ENCODE measurements at regions not wholly inside any gene's neighbourhood (a gene's known extent, or its start where the extent isn't known, plus 50 kb on each side); places are given as distances from the start of the nearest gene placed in this dataset.

DNA sequence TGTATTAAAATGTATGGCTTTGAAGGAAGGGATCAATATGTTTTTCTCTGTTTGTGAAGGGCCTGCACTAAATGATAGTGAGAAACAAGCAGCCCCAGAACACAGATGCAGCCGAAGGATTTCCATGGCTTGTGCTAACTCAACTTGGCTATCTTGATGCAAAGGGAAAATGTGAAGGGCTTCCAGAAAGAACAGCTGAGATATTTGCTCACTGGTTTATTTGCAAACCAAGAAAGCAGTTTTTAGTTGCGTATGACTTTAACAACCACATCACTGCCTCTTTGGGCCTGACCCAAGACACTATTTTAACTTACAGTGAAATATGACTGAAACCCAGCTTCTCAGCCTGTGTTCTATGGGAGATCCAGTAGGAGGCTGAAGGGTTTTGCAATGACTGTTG, 369.9 kb downstream of the SETD4 start:
- Histone ChIP-seq H3K36me3 (replicated peaks; ENCODE audit: control insufficient read depth, insufficient read depth, low read length) (no peaks in the 10 kb centered on the region), H3K27me3 (ENCODE audit: control insufficient read depth, insufficient read depth, low read length) (no peaks in the 10 kb centered on the region), H3K4me3 (ENCODE audit: insufficient read depth, low read depth, low read length) (no peak overlapping the region)
- no peak for DNase-seq

DNA sequence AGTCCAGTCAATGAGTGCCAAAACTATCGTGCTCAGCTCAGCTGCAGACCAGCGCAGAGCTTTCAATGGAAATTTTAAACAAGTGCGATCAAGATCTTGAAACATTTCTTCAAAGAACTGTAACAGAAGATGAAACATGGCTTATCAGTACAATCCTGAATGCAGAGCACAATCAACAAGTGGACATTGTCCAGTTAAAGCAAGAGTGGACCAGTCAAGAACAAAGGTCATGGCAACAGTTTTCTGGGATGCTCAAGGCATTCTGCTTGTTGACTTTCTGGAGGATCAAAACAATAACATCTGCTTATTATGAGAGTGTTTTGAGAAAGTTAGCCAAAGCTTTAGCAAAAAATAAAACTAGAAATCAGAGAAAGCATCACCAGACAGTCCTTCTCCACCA, 374.2 kb downstream of the SETD4 start:
- no peaks in the 10 kb centered on the region for H3K36me3 ChIP-seq (replicated peaks; ENCODE audit: control insufficient read depth, insufficient read depth, low read length)
- DNase-seq: no peak
- no peaks in the 10 kb centered on the region for H3K27me3 ChIP-seq (ENCODE audit: control insufficient read depth, insufficient read depth, low read length)
- no peak overlapping the region for H3K4me3 ChIP-seq (ENCODE audit: insufficient read depth, low read depth, low read length)

DNA sequence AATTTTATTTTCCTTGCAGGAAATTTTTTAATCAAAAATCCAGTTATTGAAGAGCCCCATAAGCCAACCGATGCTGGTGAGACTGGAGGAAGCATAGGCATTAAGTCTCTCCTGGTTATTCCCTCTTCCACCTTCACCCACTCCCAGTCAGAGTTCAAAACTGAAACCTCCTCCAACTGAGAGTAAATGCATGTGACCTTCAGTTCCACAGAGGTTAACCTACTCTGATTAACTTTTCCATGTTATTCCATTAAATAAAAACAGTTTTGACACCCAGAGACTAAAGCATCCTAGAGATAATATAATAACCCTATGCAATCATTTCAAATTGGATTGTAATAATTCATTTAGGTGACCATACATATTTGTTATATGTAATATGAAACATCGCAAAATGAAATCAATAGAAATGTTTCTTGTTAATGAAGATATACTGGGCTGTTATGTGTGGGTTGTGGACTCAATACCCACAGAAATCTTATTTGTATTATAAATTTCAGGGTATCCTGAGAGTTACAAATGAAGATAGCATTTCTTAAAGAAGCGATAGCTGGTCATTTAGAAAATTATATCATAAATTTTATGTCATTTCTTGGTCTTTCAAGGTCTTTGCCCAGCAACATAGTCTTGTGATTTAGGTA, 376.5 kb downstream of the SETD4 start:
- Histone ChIP-seq H3K36me3 (replicated peaks; ENCODE audit: control insufficient read depth, insufficient read depth, low read length) (no peaks in the 10 kb centered on the region), H3K27me3 (ENCODE audit: control insufficient read depth, insufficient read depth, low read length) (no peaks in the 10 kb centered on the region), H3K4me3 (ENCODE audit: insufficient read depth, low read depth, low read length) (no peak overlapping the region)
- DNase-seq: no peak

DNA sequence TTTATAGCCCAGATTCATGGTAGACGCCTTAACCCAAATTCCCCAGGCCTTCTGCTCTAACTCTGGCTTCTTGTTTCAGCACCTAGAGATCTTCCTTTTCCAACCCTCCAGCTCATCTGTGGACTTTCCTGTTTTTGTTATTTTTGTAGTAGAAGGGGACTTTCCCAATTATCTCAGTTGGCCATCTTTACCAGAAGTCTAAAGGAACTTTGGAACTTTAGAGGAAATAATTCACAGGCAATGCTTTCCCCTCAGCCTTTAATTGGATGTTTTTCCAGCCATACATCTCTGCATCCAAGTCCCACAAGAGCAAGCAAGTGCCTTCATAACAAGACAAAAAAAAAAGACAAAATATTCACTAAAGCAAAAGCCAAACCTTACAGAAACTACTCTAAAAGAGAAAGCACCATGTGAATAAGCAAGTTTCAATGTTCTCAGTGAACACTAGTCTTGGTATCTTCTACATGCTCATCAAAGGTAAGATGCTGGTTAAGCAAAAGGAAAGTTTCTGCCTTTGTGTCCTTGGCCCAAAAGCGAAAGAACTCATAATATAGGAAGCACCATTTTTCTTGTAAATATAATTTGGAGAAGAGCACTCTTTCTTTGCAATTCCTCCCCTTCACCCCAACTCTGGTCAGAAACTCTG, 377.3 kb downstream of the SETD4 start:
- Histone ChIP-seq H3K4me3 (ENCODE audit: insufficient read depth, low read depth, low read length) (no peak overlapping the region), H3K27me3 (ENCODE audit: control insufficient read depth, insufficient read depth, low read length) (no peaks in the 10 kb centered on the region), H3K36me3 (replicated peaks; ENCODE audit: control insufficient read depth, insufficient read depth, low read length) (no peaks in the 10 kb centered on the region)
- DNase-seq: no peak

DNA sequence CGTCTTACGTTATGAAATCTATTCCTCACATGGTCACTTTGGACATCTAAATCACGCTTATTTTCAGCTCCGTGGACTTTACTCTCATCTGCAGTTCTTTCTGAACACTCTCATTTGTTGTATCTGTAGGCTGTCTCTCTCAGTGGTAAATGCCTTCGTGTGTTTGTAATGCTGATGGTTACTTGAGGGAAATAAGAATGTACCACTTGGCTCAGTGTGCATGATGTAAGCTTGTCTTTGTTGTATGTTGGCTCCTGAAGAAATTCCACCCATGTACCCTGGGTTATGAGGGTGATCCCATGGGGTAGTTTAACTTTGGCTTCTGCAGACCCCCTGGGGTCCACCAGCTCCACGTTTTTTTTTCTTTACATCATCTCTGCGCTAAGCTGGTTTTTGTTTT, 378.4 kb downstream of the SETD4 start:
- Histone ChIP-seq H3K4me3 (ENCODE audit: insufficient read depth, low read depth, low read length) (no peak overlapping the region), H3K36me3 (replicated peaks; ENCODE audit: control insufficient read depth, insufficient read depth, low read length) (no peaks in the 10 kb centered on the region), H3K27me3 (ENCODE audit: control insufficient read depth, insufficient read depth, low read length) (no peaks in the 10 kb centered on the region)
- DNase-seq: no peak

DNA sequence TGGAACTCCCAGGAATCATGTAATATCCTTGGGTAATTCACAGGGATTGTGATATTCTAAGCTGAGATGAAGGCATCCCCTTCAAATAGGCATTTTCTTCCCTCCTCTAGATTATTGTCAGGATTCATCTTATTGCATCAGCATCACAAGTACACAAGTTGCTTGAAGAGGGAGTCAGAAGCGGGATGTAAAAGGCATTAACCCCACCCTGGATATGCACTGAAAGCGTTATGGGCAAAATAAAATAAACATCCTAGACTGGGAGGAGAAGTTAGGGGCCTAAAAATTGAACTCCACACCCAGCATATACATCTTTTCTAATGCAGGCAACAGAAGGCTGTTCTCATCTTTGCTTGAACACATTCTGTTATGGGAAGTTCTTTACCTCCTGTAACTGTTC, 381.2 kb downstream of the SETD4 start:
- no peak overlapping the region for H3K4me3 ChIP-seq (ENCODE audit: insufficient read depth, low read depth, low read length)
- no peak for DNase-seq
- no peaks in the 10 kb centered on the region for H3K36me3 ChIP-seq (replicated peaks; ENCODE audit: control insufficient read depth, insufficient read depth, low read length)
- H3K27me3 ChIP-seq (ENCODE audit: control insufficient read depth, insufficient read depth, low read length): no peaks in the 10 kb centered on the region

DNA sequence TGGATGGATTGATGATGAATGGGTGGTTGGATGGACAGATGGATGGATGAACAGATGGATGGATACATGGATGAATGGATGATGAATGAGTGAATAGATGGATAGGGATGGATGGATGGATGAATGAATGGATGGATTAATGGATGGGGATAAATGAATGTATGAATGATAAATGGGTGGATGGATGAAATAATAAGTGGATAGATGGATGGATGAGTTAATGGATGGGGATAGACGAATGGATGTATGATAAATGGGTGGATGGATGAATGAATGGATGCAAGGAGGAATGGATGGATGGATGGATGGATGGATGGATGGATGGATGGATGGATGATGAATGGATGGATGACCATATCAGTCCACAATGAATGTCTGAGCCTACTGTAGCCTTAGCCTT, 381.9 kb downstream of the SETD4 start:
- no peak overlapping the region for H3K4me3 ChIP-seq (ENCODE audit: insufficient read depth, low read depth, low read length)
- H3K36me3 ChIP-seq (replicated peaks; ENCODE audit: control insufficient read depth, insufficient read depth, low read length): no peaks in the 10 kb centered on the region
- H3K27me3 ChIP-seq (ENCODE audit: control insufficient read depth, insufficient read depth, low read length): no peaks in the 10 kb centered on the region
- DNase-seq: no peak

DNA sequence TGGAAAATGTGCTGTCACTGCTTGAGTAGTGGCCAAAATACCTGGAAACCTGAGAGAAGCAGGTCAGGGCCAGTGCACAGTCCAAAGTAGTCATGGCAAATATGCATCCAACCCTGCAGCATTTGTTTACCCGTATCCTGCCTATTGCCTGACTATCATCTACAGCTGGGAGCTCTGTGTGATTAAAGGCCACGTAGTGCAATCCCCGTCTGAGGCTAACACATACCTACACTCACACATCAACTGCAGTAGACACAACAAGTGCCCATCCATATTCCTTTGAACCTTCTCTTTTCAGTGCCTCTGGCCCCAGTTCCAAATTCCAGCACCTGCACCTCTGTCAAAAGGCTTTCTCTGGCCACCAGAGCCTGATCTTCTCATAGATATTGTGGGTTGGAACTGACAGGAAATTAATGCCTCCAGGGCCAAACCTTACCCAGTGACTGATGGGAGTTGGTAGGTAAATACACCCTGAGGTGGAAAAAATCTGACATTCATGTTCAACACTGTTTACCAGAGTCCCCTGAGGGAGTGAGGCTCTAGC, 383.0 kb downstream of the SETD4 start:
- Histone ChIP-seq H3K4me3 (ENCODE audit: insufficient read depth, low read depth, low read length) (no peak overlapping the region), H3K27me3 (ENCODE audit: control insufficient read depth, insufficient read depth, low read length) (no peaks in the 10 kb centered on the region), H3K36me3 (replicated peaks; ENCODE audit: control insufficient read depth, insufficient read depth, low read length) (no peaks in the 10 kb centered on the region)
- DNase-seq: no peak

DNA sequence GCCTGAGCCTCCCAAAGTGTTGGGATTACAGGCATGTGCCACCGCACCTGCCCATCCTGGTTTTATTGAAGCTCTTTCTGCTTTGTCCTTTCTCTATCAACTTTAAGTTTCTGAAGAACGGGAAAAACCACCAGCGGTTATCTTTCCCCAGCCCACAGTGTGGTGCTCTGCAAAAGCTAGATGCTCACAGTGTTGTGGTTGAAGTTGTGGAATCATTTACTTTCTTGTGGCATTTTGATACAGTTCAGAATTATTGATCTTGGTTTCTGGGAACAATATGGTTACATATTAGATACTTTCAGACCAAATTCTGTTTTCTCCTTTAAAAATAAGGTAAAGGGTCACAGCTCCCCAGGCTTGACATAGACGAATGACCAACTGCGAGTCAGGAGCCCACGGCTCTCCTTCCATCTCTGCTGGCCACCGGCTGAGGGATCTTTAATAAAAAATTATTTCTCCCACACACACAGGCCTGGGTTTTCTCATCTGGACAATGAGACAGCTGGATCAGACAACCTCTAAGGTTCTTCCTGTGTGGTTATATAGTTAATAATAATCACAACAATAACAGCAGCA, 385.3 kb downstream of the SETD4 start:
- Histone ChIP-seq H3K27me3 (ENCODE audit: control insufficient read depth, insufficient read depth, low read length) (no peaks in the 10 kb centered on the region), H3K36me3 (replicated peaks; ENCODE audit: control insufficient read depth, insufficient read depth, low read length) (no peaks in the 10 kb centered on the region)
- DNase-seq: no peak

DNA sequence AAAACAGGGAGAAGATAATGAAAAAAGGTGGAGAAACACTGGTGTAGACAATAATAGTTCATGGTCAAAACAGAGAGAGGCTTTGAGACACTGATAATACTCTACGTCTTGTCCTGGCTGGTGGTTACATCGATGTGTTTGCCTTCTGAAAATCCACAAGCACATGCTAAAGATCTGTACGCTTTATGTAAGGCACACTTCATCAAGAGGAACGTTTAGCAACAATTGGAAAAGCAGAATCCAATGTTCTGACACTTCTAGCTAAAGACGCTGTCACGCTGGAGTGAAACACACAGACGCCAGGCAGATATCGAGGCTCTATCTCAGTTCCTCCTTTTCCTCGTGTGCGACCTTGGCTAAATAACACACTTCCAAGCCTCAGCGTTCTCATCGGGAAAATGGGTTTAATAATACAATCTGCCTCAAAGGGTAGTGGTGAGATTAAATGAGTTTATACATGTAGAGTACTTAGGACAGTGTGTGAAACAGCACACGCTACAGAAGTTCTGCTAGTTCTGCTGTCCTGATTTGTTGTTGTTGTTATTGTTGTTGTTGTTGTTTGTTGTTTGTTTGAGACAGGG, 386.1 kb downstream of the SETD4 start:
- H3K27me3 ChIP-seq (ENCODE audit: control insufficient read depth, insufficient read depth, low read length): no peaks in the 10 kb centered on the region
- H3K36me3 ChIP-seq (replicated peaks; ENCODE audit: control insufficient read depth, insufficient read depth, low read length): no peaks in the 10 kb centered on the region
- DNase-seq: no peak
- H3K4me3 ChIP-seq (ENCODE audit: insufficient read depth, low read depth, low read length): no peak overlapping the region

More for the DNA sequence above, 385.3 kb downstream of the SETD4 start:
- no peak overlapping the region for H3K4me3 ChIP-seq (ENCODE audit: insufficient read depth, low read depth, low read length)

DNA sequence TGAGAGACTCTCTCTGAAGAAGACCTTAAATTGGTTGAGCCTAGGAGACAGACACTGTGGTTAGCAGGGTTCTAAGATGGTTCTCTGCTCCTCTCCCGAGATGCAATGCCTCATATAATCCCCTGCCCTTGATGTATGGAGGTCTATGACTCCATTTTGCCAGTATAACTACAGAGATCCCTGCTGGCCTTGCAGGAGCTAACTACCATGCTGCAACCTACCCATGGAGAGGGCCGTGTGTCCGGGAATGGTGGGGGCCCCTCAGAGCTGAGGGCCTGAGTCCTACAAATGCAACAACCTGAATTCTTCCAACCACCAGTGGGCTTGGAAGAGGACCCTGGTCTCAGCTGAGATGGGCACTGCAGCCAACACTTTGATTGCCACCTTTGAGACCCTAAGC, 388.0 kb downstream of the SETD4 start:
- no peaks in the 10 kb centered on the region for H3K36me3 ChIP-seq (replicated peaks; ENCODE audit: control insufficient read depth, insufficient read depth, low read length)
- no peaks in the 10 kb centered on the region for H3K27me3 ChIP-seq (ENCODE audit: control insufficient read depth, insufficient read depth, low read length)
- no peak for DNase-seq
- no peak overlapping the region for H3K4me3 ChIP-seq (ENCODE audit: insufficient read depth, low read depth, low read length)

DNA sequence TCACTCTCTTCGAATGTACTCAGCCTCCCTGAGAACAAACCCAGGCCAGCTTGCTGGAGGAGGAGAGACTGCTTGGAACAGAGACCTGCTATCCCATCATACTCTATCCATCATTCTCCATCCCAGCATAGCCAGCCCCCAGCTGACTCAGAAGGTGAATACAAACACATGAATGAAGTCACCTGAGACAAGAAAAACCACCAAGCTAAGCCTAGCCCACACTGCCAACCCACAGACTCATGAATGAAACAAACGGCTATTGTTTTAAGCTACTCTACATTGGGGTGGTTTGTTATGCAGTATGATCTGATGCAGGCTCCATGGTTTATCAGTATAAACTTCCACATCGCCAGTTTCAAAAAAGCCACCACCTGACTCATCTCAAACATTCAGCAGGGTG, 395.6 kb downstream of the SETD4 start:
- Histone ChIP-seq H3K27me3 (ENCODE audit: control insufficient read depth, insufficient read depth, low read length) (no peaks in the 10 kb centered on the region), H3K36me3 (replicated peaks; ENCODE audit: control insufficient read depth, insufficient read depth, low read length) (no peaks in the 10 kb centered on the region), H3K4me3 (ENCODE audit: insufficient read depth, low read depth, low read length) (no peak overlapping the region)
- no peak for DNase-seq

DNA sequence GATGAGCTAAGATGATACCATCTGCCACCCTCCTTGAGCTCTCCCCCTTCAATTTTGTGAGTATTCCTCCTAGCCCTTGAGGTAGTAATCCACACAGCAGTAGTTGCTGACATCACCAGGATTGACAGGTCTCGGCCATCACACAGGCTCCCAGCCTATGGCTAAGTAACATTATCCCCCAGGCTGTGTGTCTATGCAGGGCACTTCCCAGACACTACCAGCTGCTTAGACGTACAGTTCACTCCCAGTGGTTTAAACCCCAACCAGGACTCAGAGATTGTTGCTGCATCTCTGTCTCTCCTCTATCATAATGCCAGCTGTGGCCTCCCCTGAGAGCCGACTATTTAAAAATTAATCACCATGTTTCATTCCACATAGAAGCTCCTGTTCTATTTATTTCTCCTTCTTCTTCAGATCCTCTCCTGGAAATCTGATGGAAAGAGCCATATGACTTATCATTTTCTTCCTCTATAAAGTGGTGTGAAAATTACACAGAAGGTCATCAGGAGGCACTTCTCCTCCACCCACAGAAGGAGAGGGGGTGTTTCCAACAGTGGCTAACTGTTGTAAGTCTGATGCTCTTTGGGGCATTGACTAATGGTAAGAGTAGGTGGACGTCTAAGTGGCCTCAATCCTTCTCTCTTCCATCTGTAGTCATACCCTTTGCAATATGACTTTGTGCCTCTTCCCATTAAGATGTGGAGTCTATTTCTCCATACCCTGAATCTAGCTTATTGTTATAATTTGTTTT, 396.3 kb downstream of the SETD4 start:
- Histone ChIP-seq H3K4me3 (ENCODE audit: insufficient read depth, low read depth, low read length) (no peak overlapping the region), H3K27me3 (ENCODE audit: control insufficient read depth, insufficient read depth, low read length) (no peaks in the 10 kb centered on the region), H3K36me3 (replicated peaks; ENCODE audit: control insufficient read depth, insufficient read depth, low read length) (no peaks in the 10 kb centered on the region)
- DNase-seq: no peak

DNA sequence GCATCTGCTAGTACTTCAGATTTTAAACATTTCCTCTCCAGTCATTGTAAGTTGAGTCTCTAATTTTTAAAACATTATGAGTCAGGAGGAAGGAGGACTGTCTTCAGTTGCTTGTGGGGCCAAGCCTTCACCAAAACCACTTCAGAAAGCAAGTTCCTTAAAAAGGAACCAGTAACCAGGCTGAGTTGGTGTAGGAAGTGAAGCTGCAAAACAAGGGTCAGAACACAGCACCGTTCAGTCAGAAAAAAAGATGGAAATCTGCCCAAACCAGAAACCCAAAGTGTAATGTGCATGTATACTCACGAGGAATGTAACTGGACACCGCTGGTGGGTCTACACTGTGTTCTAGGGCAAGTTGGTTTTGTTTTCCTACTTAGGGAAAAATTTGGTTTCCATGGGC, 402.1 kb downstream of the SETD4 start:
- no peak for DNase-seq
- Histone ChIP-seq H3K36me3 (replicated peaks; ENCODE audit: control insufficient read depth, insufficient read depth, low read length) (no peaks in the 10 kb centered on the region), H3K4me3 (ENCODE audit: insufficient read depth, low read depth, low read length) (no peak overlapping the region), H3K27me3 (ENCODE audit: control insufficient read depth, insufficient read depth, low read length) (no peaks in the 10 kb centered on the region)
